Loucy (cell line): ENCODE measurements at regions not wholly inside any gene's neighbourhood (a gene's known extent, or its start where the extent isn't known, plus 50 kb on each side); places are given as distances from the start of the nearest gene placed in this dataset.

ENCODE experiments used
- EZH2phosphoT487 ChIP-seq: fragments of 200-600 bp; IDR thresholded peaks from 2 replicates; pipeline ENCODE4 v1.6.1; 2018; ENCODE audit warnings: antibody characterized with exemption, mild to moderate bottlenecking, moderate library complexity, borderline replicate concordance
- TF ChIP-seq, protein P1 (sequence below): fragments of 200-600 bp; sonication (generic); conservative IDR thresholded peaks from 2 replicates; pipeline ENCODE4 v1.5.1; 2014; ENCODE audit warnings: mild to moderate bottlenecking, antibody characterized with exemption, low read length

DNA sequence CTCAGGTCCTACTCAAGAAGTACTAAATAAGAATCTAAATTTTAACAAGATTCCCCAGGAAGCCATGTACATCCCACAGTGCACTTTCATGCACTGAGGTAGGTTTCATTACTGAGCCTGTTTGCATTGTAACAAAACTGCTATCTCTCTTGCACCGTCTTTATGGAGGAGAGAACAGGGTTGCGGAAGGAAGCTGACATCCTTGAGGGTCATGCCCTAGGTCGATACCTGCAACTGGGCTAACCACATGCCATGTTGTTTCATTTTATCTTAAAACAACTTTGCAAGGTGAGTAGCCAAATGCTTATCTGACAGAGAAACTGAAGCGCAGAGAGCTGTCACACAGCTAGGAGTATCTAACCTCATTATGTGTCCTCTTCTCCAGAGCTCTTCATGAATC lies 656.3 kb upstream of the TENM4 start:
- TF ChIP-seq, protein P1, sequence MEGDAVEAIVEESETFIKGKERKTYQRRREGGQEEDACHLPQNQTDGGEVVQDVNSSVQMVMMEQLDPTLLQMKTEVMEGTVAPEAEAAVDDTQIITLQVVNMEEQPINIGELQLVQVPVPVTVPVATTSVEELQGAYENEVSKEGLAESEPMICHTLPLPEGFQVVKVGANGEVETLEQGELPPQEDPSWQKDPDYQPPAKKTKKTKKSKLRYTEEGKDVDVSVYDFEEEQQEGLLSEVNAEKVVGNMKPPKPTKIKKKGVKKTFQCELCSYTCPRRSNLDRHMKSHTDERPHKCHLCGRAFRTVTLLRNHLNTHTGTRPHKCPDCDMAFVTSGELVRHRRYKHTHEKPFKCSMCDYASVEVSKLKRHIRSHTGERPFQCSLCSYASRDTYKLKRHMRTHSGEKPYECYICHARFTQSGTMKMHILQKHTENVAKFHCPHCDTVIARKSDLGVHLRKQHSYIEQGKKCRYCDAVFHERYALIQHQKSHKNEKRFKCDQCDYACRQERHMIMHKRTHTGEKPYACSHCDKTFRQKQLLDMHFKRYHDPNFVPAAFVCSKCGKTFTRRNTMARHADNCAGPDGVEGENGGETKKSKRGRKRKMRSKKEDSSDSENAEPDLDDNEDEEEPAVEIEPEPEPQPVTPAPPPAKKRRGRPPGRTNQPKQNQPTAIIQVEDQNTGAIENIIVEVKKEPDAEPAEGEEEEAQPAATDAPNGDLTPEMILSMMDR, result no peak
- no peak for TF ChIP-seq EZH2phosphoT487
